ENCODE measurements at regions not wholly inside any gene's neighbourhood (a gene's known extent, or its start where the extent isn't known, plus 50 kb on each side); places are given as distances from the start of the nearest gene placed in this dataset.
"Not testable (repeated sequence)": the region's sequence is repeated elsewhere in the genome, so short reads cannot be mapped to it uniquely, and the experiment has no call there.

DNA sequence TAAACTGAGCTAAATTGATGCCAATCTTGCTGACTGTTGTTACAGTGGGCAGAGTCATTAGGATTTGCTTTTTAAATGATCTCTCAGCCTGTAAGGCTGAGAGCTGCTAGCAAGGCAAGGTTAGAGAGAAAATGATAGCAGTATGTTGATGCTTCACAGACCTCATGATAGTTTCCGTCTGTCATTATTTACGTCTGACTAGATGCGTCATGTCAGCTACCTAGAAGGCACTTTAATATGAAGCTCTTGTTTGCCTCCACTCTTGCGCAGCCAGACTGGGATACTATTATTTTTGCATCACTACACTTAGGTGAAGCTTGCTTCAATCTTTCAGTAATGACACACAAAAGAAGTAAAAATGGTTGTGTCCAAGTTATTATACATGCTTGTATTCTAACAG lies 313.8 kb downstream of the LNPK start:
- no peak for DNase-seq

DNA sequence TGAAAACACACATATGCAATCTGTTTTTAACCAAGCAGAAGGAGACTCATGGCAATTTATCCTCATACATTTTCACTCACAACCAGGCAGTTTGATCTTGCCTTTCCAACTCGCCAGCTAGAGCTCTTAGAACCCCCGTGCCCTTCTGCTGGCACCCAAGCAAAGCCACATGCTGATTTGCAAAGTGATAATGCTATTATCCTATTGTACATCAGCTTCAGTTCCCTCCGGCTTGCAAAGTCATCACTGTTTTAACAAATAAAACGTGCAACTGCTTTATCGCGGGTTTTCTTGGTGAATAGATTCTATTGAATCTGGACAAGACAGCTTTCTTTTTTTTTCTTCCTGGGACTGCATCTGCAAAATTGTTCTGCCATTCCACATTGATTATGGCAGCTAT lies 314.6 kb downstream of the LNPK start:
- DNase-seq = no peak

DNA sequence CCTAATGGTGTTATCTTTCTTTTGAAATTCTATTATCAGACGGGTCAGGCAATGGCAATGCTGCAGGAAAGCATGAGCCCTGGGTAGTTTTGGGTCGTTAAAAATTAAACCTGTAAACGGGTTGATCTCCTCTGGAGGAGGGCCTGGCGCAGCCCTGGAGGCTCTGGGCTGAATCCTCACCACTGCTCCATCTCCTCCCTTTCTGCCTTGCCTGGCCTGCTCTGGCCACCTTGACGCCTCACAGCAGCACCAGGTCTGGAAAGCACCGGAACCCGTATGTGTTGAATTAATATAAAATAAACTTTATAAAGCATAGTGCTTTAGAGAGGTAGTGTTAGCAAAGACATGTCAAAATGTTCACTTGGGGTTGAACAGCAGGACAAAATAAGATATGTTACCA lies 316.1 kb downstream of the LNPK start:
- DNase-seq = no peak

DNA sequence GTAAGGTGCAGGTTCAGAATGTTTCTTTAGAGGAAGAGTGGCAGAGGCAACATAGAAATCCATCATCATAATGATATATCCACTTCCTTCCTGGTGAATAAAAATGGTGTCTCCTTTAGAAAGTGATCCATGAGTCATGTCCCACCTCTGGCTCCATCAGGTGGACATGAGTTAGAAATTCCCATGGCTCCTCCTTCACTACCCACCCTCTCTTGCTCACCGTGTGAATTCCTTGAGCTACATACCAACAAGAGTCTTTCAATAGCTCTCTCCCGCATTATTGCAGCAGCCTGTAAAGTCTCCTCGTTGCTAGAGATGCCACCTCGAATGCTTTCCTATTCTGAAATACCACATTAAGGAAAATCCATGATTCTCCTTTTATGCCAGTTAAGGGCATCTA lies 317.6 kb downstream of the LNPK start:
- DNase-seq = no peak

DNA sequence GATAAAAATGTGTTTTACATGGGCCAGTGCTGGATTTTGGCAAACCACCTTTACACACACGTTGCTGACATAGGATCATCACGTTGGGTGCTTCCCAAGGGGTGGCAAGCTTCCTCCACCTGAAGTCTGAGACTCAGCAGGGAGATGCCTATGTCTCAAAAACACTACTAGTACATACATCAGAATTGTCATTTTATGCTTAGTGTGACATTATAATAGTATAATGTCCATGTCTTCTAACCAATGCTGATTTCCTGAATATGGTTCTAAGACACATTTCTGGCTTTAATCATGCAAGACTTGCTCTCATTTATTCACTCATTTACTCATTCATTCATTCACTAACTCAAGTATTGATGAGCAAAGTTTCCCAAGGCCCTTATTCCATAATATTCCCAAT lies 322.3 kb downstream of the LNPK start:
- DNase-seq = no peak

DNA sequence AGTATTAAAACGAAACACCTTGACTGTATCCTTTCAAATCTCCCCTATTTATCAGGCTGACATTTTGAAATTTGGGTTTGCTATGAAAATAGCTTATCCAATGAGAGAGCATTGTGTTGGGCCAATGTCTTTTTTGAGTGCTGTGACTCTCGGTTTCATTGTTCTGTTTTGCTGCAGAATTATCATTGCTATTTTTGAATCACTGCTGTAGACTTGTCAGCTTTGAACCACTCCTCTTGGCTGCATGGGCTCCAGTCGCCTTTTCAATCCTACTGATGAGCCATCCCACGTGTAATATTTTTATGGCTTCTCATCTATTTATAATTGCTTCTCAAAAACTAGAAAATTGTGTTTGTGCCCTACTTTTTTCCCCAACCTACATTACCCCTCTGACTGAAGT lies 322.8 kb downstream of the LNPK start:
- DNase-seq = no peak

DNA sequence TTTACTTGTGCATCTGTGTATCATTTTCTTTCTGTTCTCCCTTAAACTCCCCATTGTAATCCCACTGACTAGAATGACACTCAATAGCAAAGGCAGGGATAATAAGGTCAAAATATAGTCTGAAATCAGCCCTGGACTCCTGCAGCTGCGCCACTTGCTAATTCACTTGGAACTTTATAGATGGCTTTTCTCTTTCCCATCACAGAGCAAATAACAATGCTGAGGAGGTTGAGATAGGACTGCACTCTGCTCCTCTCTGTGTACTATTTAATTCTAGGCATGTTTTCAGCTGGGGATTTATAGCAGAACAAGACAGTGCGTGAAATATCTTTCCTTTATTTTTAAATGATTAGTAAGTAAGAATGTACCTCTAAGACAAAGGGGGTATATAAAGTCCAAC lies 324.2 kb downstream of the LNPK start:
- DNase-seq = no peak

DNA sequence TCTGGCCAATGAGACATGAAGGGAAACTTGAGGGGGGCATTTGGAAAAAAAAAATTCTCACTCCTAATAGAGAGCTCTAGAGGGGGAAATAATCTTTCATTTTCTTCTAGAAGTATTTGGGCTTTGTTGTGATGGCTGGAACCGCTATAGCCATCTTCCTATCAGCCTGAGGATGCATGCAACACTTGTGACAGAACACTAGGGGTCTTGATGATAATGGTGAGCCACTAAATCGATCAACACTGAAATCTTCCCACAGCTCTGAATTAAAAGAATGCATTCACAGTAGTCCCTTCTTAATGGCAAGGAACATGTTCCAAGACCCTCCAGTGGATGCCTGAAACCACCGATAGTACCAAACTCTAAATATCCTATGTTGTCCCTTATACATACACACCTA lies 325.3 kb downstream of the LNPK start:
- DNase-seq = no peak

DNA sequence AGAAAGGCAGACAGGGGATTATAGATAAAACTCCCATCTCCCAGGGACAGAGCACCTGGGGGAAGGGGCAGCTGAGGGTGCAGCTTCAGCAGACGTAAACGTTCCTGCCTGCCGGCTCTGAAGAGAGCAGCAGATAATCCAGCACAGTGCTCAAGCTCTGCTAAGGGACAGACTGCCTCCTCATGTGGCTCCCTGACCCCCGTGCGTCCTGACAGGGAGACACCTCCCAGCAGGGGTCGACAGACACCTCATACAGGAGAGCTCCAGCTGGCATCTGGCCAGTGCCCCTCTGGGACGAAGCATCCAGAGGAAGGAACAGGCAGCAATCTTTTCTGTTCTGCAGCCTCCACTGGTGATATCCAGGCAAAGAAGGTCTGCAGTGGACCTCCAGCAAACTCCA lies 333.3 kb downstream of the LNPK start:
- not testable (repeated sequence) for DNase-seq

DNA sequence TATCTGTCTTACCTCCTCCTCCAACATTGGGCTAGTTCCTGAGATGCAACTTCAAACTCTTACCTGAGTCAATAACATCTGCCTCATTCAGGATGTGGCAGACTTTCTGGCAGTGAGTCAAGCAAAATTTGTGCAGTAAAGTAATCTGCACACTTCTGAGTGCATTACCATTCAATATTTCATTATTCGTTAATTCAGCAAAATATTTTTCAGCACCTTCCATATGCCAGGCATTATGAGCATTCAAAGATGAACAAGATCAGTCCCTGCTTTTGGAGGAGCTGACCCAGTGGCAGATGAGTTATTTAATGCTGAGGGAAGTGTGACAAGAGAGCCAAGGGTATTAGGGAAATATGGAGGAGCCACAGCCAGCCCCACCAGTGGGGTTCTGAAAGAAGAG lies 339.7 kb downstream of the LNPK start:
- DNase-seq = no peak

DNA sequence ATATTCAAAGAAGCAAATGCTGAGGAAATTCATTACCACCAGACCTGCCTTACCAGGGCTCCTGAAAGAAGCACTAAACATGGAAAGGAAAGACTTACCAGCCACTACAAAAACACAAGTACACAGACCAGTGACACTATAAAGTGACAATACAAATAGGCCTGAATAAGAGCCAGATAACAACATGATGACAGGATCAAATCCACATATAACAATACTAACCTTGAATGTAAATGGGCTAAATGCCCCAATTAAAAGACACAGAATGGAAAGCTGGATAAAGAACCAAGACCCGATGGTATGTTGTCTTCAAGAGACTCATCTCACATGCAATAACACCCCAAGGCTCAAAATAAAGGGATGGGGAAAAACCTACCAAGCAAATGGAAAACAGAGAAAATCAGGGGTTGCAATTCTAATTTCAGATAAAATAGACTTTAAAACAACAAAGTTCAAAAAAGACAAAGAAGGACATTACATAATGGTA lies 353.4 kb downstream of the LNPK start:
- DNase-seq = no peak

DNA sequence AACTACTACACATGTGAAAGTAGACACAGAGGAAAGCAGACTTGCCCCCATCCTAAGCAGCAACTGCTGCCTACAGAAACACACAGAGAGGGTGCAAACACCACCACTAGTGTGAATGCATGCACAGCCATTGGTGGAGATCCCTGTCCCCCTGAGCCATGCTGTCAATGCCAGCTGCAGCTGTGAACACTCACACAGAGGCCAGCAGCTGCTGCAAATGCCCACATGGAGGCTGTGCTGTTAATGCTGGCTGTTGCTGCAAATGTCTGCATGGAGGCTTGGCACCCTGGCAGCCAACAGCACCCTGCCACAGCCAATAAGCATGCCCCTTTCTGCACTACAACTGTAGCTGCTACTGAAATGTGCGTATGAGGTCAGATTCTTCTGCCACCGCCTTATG lies 355.0 kb downstream of the LNPK start:
- no peak for DNase-seq

DNA sequence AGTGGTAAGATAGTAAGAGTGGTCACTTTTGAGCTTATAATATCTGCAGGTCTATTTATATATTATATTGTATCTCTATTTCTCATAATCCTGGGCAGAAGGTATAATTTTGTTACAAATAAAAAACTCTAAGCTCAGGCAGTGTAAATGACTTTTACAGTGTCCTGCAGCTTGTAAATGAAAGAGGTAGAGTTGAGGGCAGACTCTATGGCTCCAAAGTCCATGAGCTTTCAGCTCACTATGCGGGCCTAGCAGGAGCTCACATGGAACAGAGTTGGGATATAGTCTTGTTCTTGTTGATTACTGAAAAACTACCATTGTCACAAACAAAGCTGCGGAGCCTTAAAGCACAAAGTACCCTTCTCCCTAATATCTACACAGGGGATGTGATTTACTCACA lies 361.4 kb downstream of the LNPK start:
- DNase-seq = no peak

DNA sequence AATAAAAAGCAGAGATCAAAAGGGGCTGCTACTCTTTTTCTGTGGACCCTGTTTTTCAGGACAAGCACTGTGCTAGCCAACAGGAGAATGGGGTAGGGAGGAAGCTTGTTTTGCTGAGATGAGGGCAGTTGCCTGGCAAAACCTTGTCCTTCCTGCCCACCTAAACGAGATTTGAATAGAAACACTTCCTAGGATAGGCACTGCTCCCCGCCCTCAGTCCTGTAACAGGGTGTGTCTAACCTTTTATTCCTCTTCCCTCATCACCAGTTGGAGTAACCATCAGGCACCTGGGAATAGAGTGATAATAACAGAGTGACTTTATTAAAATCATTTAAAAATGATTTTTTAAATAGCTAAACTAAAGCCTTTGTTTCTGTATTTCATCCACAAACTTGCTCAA lies 368.8 kb downstream of the LNPK start:
- no peak for DNase-seq

DNA sequence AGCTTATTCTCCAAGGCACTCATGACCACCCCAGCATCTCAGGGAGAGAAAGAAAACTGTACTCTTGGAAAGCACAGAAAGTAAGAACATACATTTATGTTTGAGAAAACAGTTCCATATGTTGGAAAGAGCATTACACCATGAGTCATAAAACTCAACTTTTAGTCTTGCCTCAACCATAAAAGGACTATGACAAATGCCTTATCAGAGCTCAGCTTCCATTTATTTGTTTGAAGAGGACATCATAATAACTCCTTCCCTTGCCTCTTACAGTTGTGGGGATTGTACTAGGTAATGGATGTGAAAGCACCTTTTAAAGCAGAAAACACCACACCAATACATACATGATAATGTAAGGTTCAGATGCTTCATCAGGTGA lies 370.8 kb downstream of the LNPK start:
- DNase-seq = no peak

DNA sequence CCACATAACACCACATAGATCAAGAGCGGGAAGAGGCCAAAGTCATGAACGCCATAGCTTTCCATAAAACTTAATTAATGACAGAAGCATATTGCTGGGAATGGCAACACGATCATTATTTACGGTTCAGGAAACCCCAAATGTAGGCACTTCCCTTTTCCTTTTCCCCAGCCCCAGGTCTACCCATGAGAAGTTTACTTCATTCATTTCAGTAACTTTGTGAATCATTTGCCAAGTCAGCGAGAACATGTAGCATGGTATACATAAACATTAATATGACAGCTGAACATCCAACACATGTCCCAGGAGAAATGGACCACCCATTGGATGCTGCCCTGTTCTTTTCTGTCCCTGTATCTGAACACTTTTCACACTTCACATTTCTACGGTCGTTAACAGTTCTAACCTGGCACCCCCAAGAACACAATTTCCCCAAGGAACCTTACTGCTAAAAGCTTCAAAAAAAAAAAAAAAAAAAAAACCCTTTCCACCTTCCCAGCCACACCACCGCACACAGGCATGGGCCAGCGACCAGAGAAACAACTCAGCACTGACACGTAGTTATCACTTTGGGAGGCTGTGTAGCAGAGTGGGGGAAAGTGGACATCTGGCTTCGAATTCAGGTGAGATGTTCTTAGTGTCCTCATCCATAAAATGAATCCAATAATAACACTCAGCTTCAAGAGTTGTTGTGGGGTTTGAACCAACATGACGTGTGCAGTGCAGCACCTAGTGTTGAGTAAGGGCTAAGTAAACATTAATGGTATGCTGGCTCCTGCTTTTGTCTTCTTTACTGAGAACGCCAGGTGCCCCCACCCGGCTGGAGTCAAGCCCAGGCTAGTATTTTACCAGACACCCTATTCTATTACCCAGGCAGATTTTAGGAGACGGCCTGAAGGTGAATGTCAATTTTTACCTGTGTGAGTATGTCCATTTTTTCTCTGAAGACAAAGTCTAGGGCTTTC lies 371.5 kb downstream of the LNPK start:
- no peak for DNase-seq

DNA sequence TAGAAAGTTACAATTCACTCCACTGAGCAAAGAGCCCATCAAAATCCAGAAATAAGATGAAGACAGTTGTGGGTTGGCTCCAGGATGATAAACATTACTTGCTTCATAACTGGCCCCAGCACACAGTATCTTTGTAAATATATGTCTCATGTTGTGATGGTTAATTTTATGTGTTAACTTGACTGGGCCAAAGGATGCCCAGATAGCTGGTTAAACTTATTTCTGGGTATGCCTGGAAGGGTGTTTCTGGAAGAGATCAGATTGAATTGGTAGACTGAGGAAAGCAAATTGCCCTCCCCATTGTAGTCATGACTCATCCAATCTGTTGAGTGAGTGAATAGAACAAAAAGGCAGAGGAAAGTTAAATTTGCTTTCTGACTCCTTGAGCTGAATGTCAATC lies 373.8 kb downstream of the LNPK start:
- no peak for DNase-seq

DNA sequence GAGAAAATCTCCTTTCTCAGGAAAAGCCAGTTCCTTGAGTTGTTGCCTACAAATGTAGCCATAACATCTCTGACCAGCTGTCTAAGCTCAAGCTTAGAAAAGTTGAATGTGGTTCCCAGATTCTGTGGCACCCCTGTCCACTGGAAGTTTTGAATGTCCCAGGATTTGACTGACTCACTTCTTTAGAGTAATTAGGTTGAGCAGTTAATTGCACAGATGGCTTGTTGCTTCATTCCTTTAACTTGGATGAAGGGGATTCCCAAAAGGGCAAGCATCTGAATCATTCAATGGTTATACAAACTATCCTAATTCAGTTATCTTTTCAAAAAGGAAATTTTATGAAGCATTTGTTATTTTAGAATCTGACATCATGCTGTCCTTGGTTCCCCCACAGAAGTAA lies 374.7 kb downstream of the LNPK start:
- DNase-seq = no peak

DNA sequence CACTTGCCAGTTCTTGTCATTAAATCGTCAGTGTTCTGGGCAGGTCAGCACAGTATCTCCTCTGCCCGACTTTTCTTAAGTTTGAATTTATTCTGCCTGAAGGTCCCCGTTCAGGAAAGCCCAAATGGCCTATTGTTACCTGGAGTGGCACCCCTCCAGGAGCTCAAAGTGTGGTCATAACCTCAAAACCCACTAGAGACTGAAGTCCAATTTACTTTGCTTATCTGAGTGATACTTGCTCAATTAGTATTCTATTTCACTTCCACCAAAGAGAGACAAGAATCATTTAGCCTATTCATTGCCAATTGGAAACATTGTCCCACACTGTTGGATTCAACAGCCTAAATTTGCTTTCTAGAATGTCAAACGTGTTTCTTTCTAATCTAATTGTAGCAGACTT lies 375.3 kb downstream of the LNPK start:
- no peak for DNase-seq

DNA sequence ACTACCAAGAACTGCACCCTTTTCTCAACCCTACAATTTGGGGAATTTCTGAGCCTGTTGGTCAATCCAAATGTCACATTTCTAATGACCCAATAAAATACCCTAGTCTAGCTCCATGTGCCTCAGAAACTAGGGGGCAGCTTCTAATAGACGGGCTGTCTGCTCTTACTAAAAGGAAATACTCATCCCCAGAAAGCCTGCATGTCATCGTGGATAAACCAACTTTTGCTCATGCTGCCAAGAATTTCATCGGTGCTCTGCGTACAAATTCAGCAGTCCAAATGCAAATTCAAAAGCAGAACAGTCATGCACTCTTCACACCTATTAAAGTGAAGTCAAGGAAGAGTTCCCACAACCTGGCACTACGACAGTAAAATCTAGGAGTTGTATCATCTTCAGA lies 377.3 kb downstream of the LNPK start:
- DNase-seq = no peak

DNA sequence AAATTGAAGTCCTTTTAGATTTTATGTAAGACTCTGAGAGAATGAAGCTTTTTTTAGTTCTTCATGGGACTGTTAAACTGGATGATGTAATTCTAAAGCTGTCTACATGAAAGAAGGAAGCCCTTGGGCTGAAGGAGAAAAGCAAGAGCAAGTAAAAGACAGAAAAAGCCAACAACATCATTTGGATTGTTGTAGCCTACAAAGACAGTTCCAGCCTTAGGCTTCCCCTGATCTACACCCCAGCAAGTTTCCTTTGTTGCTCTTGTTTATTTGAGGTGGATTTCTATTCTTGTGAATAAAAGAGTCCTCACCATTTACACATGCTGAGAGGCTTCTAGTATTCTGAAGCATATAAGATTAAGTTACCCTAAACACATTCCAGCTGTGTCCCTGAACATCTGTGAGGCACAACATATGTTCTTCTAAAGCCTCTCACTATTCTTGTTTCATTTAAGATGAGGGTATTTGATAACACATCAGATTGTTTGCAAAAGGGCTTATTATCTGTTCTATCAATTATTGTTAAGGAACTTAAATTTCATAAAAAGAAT lies 377.8 kb downstream of the LNPK start:
- DNase-seq = no peak

DNA sequence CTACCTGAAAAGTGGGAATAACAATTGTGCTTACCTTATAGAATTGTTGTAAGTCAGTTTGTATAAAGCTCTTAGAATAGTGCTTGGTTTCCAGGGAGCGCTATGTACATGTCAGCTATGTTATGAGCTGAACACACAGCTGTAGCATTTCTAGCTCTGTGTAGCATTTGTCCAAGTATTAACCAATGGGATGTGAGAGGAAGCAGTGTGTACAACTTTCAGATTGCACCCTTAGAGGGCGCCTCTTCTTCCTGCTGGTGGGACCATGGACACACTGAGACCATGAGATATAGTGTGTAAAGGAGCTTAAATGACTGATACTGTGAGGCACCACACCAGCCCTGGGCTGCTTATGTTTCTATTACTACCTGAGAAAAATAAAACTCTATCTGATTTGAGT lies 380.2 kb downstream of the LNPK start:
- no peak for DNase-seq

DNA sequence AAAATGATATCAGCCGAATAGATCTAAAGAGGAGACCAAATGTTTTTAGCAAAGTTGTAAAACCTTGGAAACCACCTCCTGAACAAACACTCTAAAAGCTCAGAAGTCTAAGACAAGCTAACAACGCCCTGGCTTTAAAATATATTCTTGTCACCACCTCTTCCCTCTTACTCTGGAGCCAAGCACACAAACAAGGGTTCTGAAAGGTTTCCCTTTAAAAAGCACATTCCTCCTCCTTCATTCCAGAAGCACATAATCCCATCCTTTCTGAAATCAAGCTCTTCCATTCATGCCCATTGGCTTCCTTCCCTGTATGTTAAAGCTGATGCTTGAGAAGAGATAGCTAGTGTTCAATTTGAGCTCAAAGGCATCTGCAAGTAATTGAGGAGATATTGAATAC lies 382.0 kb downstream of the LNPK start:
- no peak for DNase-seq
